ENCODE measurements at regions not wholly inside any gene's neighbourhood (a gene's known extent, or its start where the extent isn't known, plus 50 kb on each side); places are given as distances from the start of the nearest gene placed in this dataset.

GRCh38 chr11:70633610-70634009 lies 235.3 kb downstream of the CTTN start:
- no peak overlapping the region for H3K4me3 ChIP-seq (ENCODE audit: insufficient read depth, low read length)
- no peaks in the 10 kb centered on the region for H3K27me3 ChIP-seq (ENCODE audit: insufficient read depth, low read length)
- no peak overlapping the region for H3K27ac ChIP-seq (ENCODE audit: low read depth, low read length)
- no peak for TF ChIP-seq CTCF (IDR thresholded peaks at IDR 0.05; ENCODE audit: extremely low read depth, low read depth, low read length)
- no peaks in the 10 kb centered on the region for H3K4me1 ChIP-seq (ENCODE audit: insufficient read depth, low read length)
- no peaks in the 10 kb centered on the region for H3K79me2 ChIP-seq (ENCODE audit: insufficient read depth, low read length)
- no peaks in the 10 kb centered on the region for H4K20me1 ChIP-seq (ENCODE audit: insufficient read depth, low read length)
- H3K4me2 ChIP-seq (ENCODE audit: insufficient read depth, low read length): no peak overlapping the region
- no peaks in the 10 kb centered on the region for H3K9me3 ChIP-seq (ENCODE audit: low read depth, low read length)
- no peak overlapping the region for H2AFZ ChIP-seq (ENCODE audit: low read length)
- DNase-seq (ENCODE audit: insufficient read length, low spot score, missing footprints): no peak
- H3K36me3 ChIP-seq (ENCODE audit: insufficient read depth, low read length): no peaks in the 10 kb centered on the region

GRCh38 chr11:70636659-70637058 lies 238.3 kb downstream of the CTTN start:
- no peak for TF ChIP-seq CTCF (IDR thresholded peaks at IDR 0.05; ENCODE audit: extremely low read depth, low read depth, low read length)
- Histone ChIP-seq H3K27ac (ENCODE audit: low read depth, low read length) (no peak overlapping the region), H3K27me3 (ENCODE audit: insufficient read depth, low read length) (no peaks in the 10 kb centered on the region), H3K9me3 (ENCODE audit: low read depth, low read length) (no peaks in the 10 kb centered on the region), H3K79me2 (ENCODE audit: insufficient read depth, low read length) (no peaks in the 10 kb centered on the region), H2AFZ (ENCODE audit: low read length) (no peak overlapping the region), H3K36me3 (ENCODE audit: insufficient read depth, low read length) (no peaks in the 10 kb centered on the region), H3K4me3 (ENCODE audit: insufficient read depth, low read length) (no peak overlapping the region), H3K4me2 (ENCODE audit: insufficient read depth, low read length) (no peak overlapping the region), H3K4me1 (ENCODE audit: insufficient read depth, low read length) (no peaks in the 10 kb centered on the region), H4K20me1 (ENCODE audit: insufficient read depth, low read length) (no peaks in the 10 kb centered on the region)
- no peak for DNase-seq (ENCODE audit: insufficient read length, low spot score, missing footprints)

GRCh38 chr11:70637186-70637800 lies 239.0 kb downstream of the CTTN start:
- Histone ChIP-seq H2AFZ (ENCODE audit: low read length) (no peak overlapping the region), H3K9me3 (ENCODE audit: low read depth, low read length) (no peaks in the 10 kb centered on the region), H3K4me2 (ENCODE audit: insufficient read depth, low read length) (no peak overlapping the region), H3K4me1 (ENCODE audit: insufficient read depth, low read length) (no peaks in the 10 kb centered on the region), H4K20me1 (ENCODE audit: insufficient read depth, low read length) (no peaks in the 10 kb centered on the region), H3K27ac (ENCODE audit: low read depth, low read length) (no peak overlapping the region), H3K79me2 (ENCODE audit: insufficient read depth, low read length) (no peaks in the 10 kb centered on the region), H3K27me3 (ENCODE audit: insufficient read depth, low read length) (no peaks in the 10 kb centered on the region), H3K36me3 (ENCODE audit: insufficient read depth, low read length) (no peaks in the 10 kb centered on the region), H3K4me3 (ENCODE audit: insufficient read depth, low read length) (no peak overlapping the region)
- no peak for TF ChIP-seq CTCF (IDR thresholded peaks at IDR 0.05; ENCODE audit: extremely low read depth, low read depth, low read length)
- DNase-seq (ENCODE audit: insufficient read length, low spot score, missing footprints): peak; percentile 36

- Histone ChIP-seq H3K36me3 (ENCODE audit: insufficient read depth, low read length) (no peaks in the 10 kb centered on the region), H2AFZ (ENCODE audit: low read length) (no peak overlapping the region), H3K4me1 (ENCODE audit: insufficient read depth, low read length) (no peaks in the 10 kb centered on the region), H3K9me3 (ENCODE audit: low read depth, low read length) (no peaks in the 10 kb centered on the region), H3K4me3 (ENCODE audit: insufficient read depth, low read length) (no peak overlapping the region), H3K27ac (ENCODE audit: low read depth, low read length) (no peak overlapping the region), H3K4me2 (ENCODE audit: insufficient read depth, low read length) (no peak overlapping the region), H4K20me1 (ENCODE audit: insufficient read depth, low read length) (no peaks in the 10 kb centered on the region), H3K79me2 (ENCODE audit: insufficient read depth, low read length) (no peaks in the 10 kb centered on the region), H3K27me3 (ENCODE audit: insufficient read depth, low read length) (no peaks in the 10 kb centered on the region)
- DNase-seq (ENCODE audit: insufficient read length, low spot score, missing footprints): no peak
- TF ChIP-seq CTCF (IDR thresholded peaks at IDR 0.05; ENCODE audit: extremely low read depth, low read depth, low read length): no peak
Observed at GRCh38 chr11:70637949-70638583, 239.7 kb downstream of the CTTN start.

Data from osteoblast (primary cell).